ENCODE measurements at regions not wholly inside any gene's neighbourhood (a gene's known extent, or its start where the extent isn't known, plus 50 kb on each side); places are given as distances from the start of the nearest gene placed in this dataset.

DNA sequence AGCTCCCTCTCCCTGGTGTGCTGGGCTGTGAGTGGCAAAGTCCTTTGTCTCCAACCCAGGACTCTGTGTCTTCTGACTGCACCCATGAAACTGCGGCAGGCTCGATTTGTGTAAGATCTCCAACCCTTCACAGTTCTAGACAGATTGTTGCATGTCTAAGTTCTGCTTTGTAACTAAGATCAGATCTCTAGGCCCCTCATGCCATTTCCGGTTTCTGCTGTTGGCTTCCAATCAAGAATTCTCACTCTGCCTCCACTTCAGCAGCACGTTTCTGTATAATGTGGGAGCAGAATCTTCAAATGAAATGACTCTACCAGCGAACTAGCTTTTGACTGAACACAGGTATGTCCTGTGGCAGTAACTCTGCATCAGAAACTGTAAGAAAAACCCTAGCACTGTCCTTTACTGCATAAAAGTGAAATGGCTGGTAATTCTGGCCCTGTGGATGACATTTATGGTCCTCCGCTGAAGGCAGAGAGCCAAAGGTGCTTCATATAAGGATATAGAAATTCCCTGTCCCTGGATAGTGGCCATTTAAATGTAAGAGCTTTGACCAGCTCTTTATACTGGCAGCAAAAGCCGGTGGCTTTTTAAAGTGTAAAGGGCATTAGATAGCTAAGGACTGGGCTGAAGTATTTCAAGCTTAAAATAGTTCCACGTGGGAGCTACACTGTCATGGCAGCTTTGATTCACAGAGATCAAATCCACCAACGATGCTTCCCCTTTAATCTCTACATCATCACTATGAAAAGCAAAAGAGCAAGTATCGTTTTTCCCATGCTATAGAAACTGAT, 319.0 kb upstream of the CDH6 start:
- ChIA-PET CTCF (ENCODE audit: partially characterized antibody) (interaction anchor here (1.6 kb wide), 1 partner anchor 116 kb away, joined by 3 read pairs; no protein-coding TSS in a partner anchor), POLR2A (ENCODE audit: partially characterized antibody) (no interaction called here)

More for the DNA sequence above, 319.0 kb upstream of the CDH6 start:
- H3K4ac ChIP-seq (replicated peaks; ENCODE audit: insufficient read length, low read depth, low read length) = no peak overlapping the region
- no peak overlapping the region for H4K5ac ChIP-seq (ENCODE audit: insufficient read length, low read depth, low read length)
- no peak for DNase-seq (ENCODE audit: low read depth in 1 of 2, low spot score in 2 of 2)
- H3K56ac ChIP-seq (replicated peaks; ENCODE audit: insufficient read length, low read depth, low read length) = no peak overlapping the region
- no peaks in the 10 kb centered on the region for H3K27me3 ChIP-seq (replicated peaks in 1 of 4; ENCODE audit: control insufficient read depth in 3 of 4, extremely low read depth in 1 of 4, insufficient read depth in 3 of 4, low read length in 3 of 4)
- H3K79me1 ChIP-seq (ENCODE audit: low read depth, low read length) = no peaks in the 10 kb centered on the region
- no peak overlapping the region for H2BK20ac ChIP-seq (ENCODE audit: low read length)
- peak overlapping the region; percentile 76; the same call in 1 of the 2 replicates for H4K8ac ChIP-seq (ENCODE audit: extremely low read depth, insufficient read depth, low read length)
- no peak overlapping the region for H3K9ac ChIP-seq (replicated peaks in 1 of 4; ENCODE audit: extremely low read depth in 1 of 4, low read depth in 3 of 4, low read length in 3 of 4)
- no peak overlapping the region for H3K27ac ChIP-seq (ENCODE audit: low read depth, low read length)
- no peak overlapping the region for H3K23ac ChIP-seq (ENCODE audit: insufficient read length)
- no peaks in the 10 kb centered on the region for H4K20me1 ChIP-seq (replicated peaks in 1 of 2; ENCODE audit: control insufficient read depth in 1 of 2, insufficient read depth in 2 of 2, low read length in 2 of 2)
- no peak overlapping the region for H2BK12ac ChIP-seq (ENCODE audit: low read depth, low read length)
- no peaks in the 10 kb centered on the region for H3K9me3 ChIP-seq (ENCODE audit: insufficient read depth in 2 of 2, low read depth in 1 of 2, low read length in 1 of 2)
- H2AK5ac ChIP-seq (ENCODE audit: low read depth, low read length) = no peak overlapping the region
- H2BK120ac ChIP-seq (replicated peaks; ENCODE audit: low read depth, low read length) = no peak overlapping the region
- H2BK15ac ChIP-seq (ENCODE audit: low read length) = no peak overlapping the region
- peak overlapping the region; percentile 2; the same call in 1 of the 2 replicates for H2AFZ ChIP-seq (ENCODE audit: low read length)
- no peaks in the 10 kb centered on the region; the same call in 1 of the 2 replicates for H3K23me2 ChIP-seq (ENCODE audit: low read depth, low read length)
- no peaks in the 10 kb centered on the region for H3K36me3 ChIP-seq (ENCODE audit: control insufficient read depth in 2 of 4, insufficient read depth in 4 of 4, low read length in 3 of 4)
- H3K18ac ChIP-seq (ENCODE audit: extremely low read depth, low read length) = no peak overlapping the region
- H2BK5ac ChIP-seq (ENCODE audit: low read depth, low read length) = no peak overlapping the region
- H3K14ac ChIP-seq (ENCODE audit: insufficient read length) = no peak overlapping the region
- H3K4me1 ChIP-seq (replicated peaks in 1 of 4; ENCODE audit: control insufficient read depth in 3 of 4, insufficient read depth in 4 of 4, low read length in 3 of 4) = peaks cover 2 to 4% (median 3%) of the 10 kb centered on the region in 4 experiments; a peak in 3 of 7 replicates
- FAIRE-seq = no peak
- H4K91ac ChIP-seq (replicated peaks; ENCODE audit: insufficient read length, low read length) = no peak overlapping the region
- 95% methylated on average over 10 of the region's 10 CpGs; no CpG with 5 or more reads in 1 of the 2 experiments for WGBS, 2 experiments (ENCODE audit: extremely low coverage in 1 of 2, insufficient coverage in 1 of 2, insufficient read length in 1 of 2, insufficient replicate concordance in 2 of 2, low coverage in 1 of 2, low lambda C conversion rate in 2 of 2, missing lambda C conversion rate in 1 of 2)
- TF ChIP-seq SRF (IDR thresholded peaks at IDR 0.05; ENCODE audit: low read depth, low read length) = no peak
- TF ChIP-seq JUND (IDR thresholded peaks at IDR 0.05; ENCODE audit: low read length) = no peak
- no peak for TF ChIP-seq EP300 (IDR thresholded peaks at IDR 0.05; ENCODE audit: borderline replicate concordance in 1 of 2, low read depth in 2 of 2, low read length in 2 of 2)
- no peak for TF ChIP-seq TBP (IDR thresholded peaks at IDR 0.05; ENCODE audit: low read depth, low read length)
- no peak for TF ChIP-seq POLR2A (IDR thresholded peaks at IDR 0.05; ENCODE audit: control extremely low read depth in 1 of 2, low read depth in 2 of 2, low read length in 2 of 2)
- TF ChIP-seq HDAC2 (IDR thresholded peaks at IDR 0.05; ENCODE audit: borderline replicate concordance in 1 of 2, low read depth in 2 of 2, low read length in 2 of 2) = no peak
- no peak for TF ChIP-seq SIN3A (conservative IDR thresholded peaks at IDR 0.05 in 1 of 2, IDR thresholded peaks at IDR 0.05 in 1 of 2; ENCODE audit: low read depth in 1 of 2, low read length in 2 of 2)
- no peak for TF ChIP-seq CEBPB (IDR thresholded peaks at IDR 0.05; ENCODE audit: low read depth, low read length)
- H3K4me2 ChIP-seq (ENCODE audit: insufficient read depth in 1 of 2, low read depth in 2 of 2, low read length in 2 of 2) = no peak overlapping the region
- no peak overlapping the region for H3K4me3 ChIP-seq (ENCODE audit: extremely low read depth in 1 of 4, insufficient read depth in 2 of 4, low read depth in 3 of 4, low read length in 4 of 4)
- no peaks in the 10 kb centered on the region for H3K79me2 ChIP-seq (ENCODE audit: control insufficient read depth in 1 of 2, insufficient read depth in 2 of 2, low read length in 2 of 2)

Measured in H1 (cell line).